ENCODE measurements at regions not wholly inside any gene's neighbourhood (a gene's known extent, or its start where the extent isn't known, plus 50 kb on each side); places are given as distances from the start of the nearest gene placed in this dataset.

- POLR2A ChIA-PET (ENCODE audit: low non-redundant PET), result no interaction called here
- DNase-seq (ENCODE audit: low spot score), result no peak
- Histone ChIP-seq H3K9me3 (ENCODE audit: low read depth, low read length, poor library complexity, severe bottlenecking) (no peaks in the 10 kb centered on the region), H3K4me1 (ENCODE audit: insufficient read depth, low read length, poor library complexity, severe bottlenecking) (peaks cover 20% of the 10 kb centered on the region), H3K27me3 (replicated peaks; ENCODE audit: insufficient read depth, low read depth, low read length, poor library complexity) (no peaks in the 10 kb centered on the region), H3K4me3 (ENCODE audit: low read depth, low read length, poor library complexity, severe bottlenecking) (no peak overlapping the region), H3K36me3 (ENCODE audit: insufficient read depth, low read length, poor library complexity, severe bottlenecking) (no peaks in the 10 kb centered on the region), H3K27ac (ENCODE audit: low read depth, low read length, poor library complexity, severe bottlenecking) (no peak overlapping the region)
- CTCF ChIA-PET, result interaction anchor here (0.7 kb wide), 1 partner anchor 1359 kb away, joined by 4 read pairs; no protein-coding TSS in a partner anchor
- no peak for TF ChIP-seq EZH2 (IDR thresholded peaks at IDR 0.05; ENCODE audit: borderline replicate concordance, low read depth, low read length, poor library complexity, severe bottlenecking)
- TF ChIP-seq, protein P1, sequence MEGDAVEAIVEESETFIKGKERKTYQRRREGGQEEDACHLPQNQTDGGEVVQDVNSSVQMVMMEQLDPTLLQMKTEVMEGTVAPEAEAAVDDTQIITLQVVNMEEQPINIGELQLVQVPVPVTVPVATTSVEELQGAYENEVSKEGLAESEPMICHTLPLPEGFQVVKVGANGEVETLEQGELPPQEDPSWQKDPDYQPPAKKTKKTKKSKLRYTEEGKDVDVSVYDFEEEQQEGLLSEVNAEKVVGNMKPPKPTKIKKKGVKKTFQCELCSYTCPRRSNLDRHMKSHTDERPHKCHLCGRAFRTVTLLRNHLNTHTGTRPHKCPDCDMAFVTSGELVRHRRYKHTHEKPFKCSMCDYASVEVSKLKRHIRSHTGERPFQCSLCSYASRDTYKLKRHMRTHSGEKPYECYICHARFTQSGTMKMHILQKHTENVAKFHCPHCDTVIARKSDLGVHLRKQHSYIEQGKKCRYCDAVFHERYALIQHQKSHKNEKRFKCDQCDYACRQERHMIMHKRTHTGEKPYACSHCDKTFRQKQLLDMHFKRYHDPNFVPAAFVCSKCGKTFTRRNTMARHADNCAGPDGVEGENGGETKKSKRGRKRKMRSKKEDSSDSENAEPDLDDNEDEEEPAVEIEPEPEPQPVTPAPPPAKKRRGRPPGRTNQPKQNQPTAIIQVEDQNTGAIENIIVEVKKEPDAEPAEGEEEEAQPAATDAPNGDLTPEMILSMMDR (conservative IDR thresholded peaks at IDR 0.05; ENCODE audit: low read depth, low read length), result no peak
- no TSS peak for BruUV-seq (replicated peaks)
- intact Hi-C loops (cut with micrococcal nuclease; ENCODE audit: unreplicated experiment), result no loop called here
These were observed 139.6 kb downstream of the INSIG2 start for GRCh38 chr2:118227698-118228508.

DNA sequence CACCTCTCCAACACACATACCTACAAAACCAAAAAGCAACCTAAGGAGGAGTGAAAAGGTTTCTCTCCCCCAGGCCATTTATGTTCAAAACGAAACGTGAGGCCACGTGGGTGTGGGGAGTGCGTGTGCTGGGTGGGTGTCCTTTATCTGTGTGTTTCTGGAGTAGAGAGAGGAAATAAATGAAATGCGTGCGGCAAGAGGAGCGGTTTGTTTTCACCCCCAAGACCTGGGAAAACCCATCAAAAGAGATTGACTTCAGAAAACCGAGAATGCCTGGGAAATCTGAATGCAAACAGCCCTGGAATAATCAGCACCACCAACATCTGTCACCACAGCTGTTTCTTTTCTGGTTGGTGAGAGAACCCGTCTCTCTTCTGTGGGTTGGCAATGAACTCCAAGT is 137.4 kb downstream of the INSIG2 start:
- Histone ChIP-seq H3K4me1 (ENCODE audit: insufficient read depth, low read length, poor library complexity, severe bottlenecking) (peaks cover 19% of the 10 kb centered on the region), H3K36me3 (ENCODE audit: insufficient read depth, low read length, poor library complexity, severe bottlenecking) (no peaks in the 10 kb centered on the region), H3K27ac (ENCODE audit: low read depth, low read length, poor library complexity, severe bottlenecking) (no peak overlapping the region), H3K4me3 (ENCODE audit: low read depth, low read length, poor library complexity, severe bottlenecking) (no peak overlapping the region), H3K27me3 (replicated peaks; ENCODE audit: insufficient read depth, low read depth, low read length, poor library complexity) (no peaks in the 10 kb centered on the region), H3K9me3 (ENCODE audit: low read depth, low read length, poor library complexity, severe bottlenecking) (no peaks in the 10 kb centered on the region)
- intact Hi-C loops (cut with micrococcal nuclease; ENCODE audit: unreplicated experiment), result no loop called here
- POLR2A ChIA-PET (ENCODE audit: low non-redundant PET), result no interaction called here
- BruUV-seq (replicated peaks), result no TSS peak
- DNase-seq (ENCODE audit: low spot score), result no peak
- TF ChIP-seq EZH2 (IDR thresholded peaks at IDR 0.05; ENCODE audit: borderline replicate concordance, low read depth, low read length, poor library complexity, severe bottlenecking), result no peak
- TF ChIP-seq, protein P1 (conservative IDR thresholded peaks at IDR 0.05; ENCODE audit: low read depth, low read length), result no peak
- CTCF ChIA-PET, result no interaction called here

DNA sequence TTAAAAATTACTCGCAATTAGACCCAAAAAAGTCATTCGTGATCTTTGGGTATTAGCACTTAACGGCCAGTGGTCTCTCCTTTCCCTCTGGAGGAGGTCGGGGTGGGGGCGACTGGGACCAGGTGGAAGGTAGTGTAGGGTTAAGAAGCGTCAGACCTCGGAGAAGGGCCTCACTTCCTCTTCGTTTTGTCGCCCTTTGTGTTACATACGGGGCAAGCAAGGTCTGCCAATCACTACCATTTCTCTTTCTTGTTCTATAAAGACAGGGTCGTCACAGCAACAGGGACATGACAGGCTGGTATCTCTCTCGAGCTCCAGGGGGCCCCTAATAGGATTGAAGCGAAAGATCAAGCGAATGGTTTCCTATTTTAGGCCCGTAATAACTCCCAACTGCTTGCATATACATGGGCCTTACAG is 136.6 kb downstream of the INSIG2 start:
- ChIA-PET POLR2A (ENCODE audit: low non-redundant PET) (no interaction called here), CTCF (no interaction called here)
- peaks cover 19% of the 10 kb centered on the region for H3K4me1 ChIP-seq (ENCODE audit: insufficient read depth, low read length, poor library complexity, severe bottlenecking)
- H3K27ac ChIP-seq (ENCODE audit: low read depth, low read length, poor library complexity, severe bottlenecking), result no peak overlapping the region
- H3K27me3 ChIP-seq (replicated peaks; ENCODE audit: insufficient read depth, low read depth, low read length, poor library complexity), result no peaks in the 10 kb centered on the region
- no TSS peak for BruUV-seq (replicated peaks)
- H3K9me3 ChIP-seq (ENCODE audit: low read depth, low read length, poor library complexity, severe bottlenecking), result no peaks in the 10 kb centered on the region
- H3K36me3 ChIP-seq (ENCODE audit: insufficient read depth, low read length, poor library complexity, severe bottlenecking), result no peaks in the 10 kb centered on the region
- DNase-seq (ENCODE audit: low spot score), result peak; percentile 71
- intact Hi-C loops (cut with micrococcal nuclease; ENCODE audit: unreplicated experiment), result no loop called here
- H3K4me3 ChIP-seq (ENCODE audit: low read depth, low read length, poor library complexity, severe bottlenecking), result no peak overlapping the region
- TF ChIP-seq EZH2 (IDR thresholded peaks at IDR 0.05; ENCODE audit: borderline replicate concordance, low read depth, low read length, poor library complexity, severe bottlenecking), result no peak
- TF ChIP-seq, protein P1 (conservative IDR thresholded peaks at IDR 0.05; ENCODE audit: low read depth, low read length), result no peak

Measured in A673 (cell line).